Left lung (tissue), 4 donors: ENCODE measurements at regions not wholly inside any gene's neighbourhood (a gene's known extent, or its start where the extent isn't known, plus 50 kb on each side); places are given as distances from the start of the nearest gene placed in this dataset.

Source experiments
- ATAC-seq: fragments of 200-7000 bp; cut with Tn5 transposase; one replicate; pipeline ENCODE4 v1.9.1; 2020; ENCODE audit warnings: moderate library complexity
- DNase-seq, 4 donors: peaks; one replicate each; pipeline ENCODE4 v3.0.0-alpha.2; 2013 to 2020
- H3K27ac ChIP-seq, 2 donors: fragments of 200-600 bp; sonication (generic) in 1 of 2; one replicate each; pipeline versions ENCODE4 v1.5.0 to v1.8.0; 2020 to 2021
- H3K27me3 ChIP-seq, 2 donors: fragments of 200-600 bp; sonication (generic) in 1 of 2; one replicate each; pipeline versions ENCODE4 v1.5.0 to v1.8.0; 2020 to 2021
- H3K36me3 ChIP-seq, 2 donors: fragments of 200-600 bp; sonication (generic) in 1 of 2; one replicate each; pipeline versions ENCODE4 v1.5.0 to v1.8.0; 2020 to 2021
- H3K4me1 ChIP-seq, 2 donors: fragments of 200-600 bp; one replicate each; pipeline ENCODE4 v1.8.0; 2021
- H3K4me3 ChIP-seq, 2 donors: fragments of 200-600 bp; sonication (generic) in 1 of 2; one replicate each; pipeline versions ENCODE4 v1.5.0 to v1.8.0; 2020 to 2021; ENCODE audit warnings: mild to moderate bottlenecking in 1 of 2
- H3K9me3 ChIP-seq, 2 donors: fragments of 200-600 bp; sonication (generic) in 1 of 2; one replicate each; pipeline versions ENCODE4 v1.5.0 to v1.8.0; 2020 to 2021
- intact Hi-C, 2 donors: fragments of 100-400 bp; cut with DNase I; formaldehyde crosslinking; loops; one replicate each; pipeline versions ENCODE4 v1.11.2 to v1.14.2; 2022
- TF ChIP-seq, protein P1 (sequence below), 2 donors: fragments of 200-600 bp; sonication (generic) in 1 of 2; IDR thresholded peaks; one replicate each; pipeline versions ENCODE4 v1.5.0 to v1.8.0; 2021; ENCODE audit warnings: antibody characterized with exemption in 2 of 2
- donor health status: DM: no; HTN: yes; CAD: no.
- donor health status: DM: no; HTN: no; CAD: no.

DNA sequence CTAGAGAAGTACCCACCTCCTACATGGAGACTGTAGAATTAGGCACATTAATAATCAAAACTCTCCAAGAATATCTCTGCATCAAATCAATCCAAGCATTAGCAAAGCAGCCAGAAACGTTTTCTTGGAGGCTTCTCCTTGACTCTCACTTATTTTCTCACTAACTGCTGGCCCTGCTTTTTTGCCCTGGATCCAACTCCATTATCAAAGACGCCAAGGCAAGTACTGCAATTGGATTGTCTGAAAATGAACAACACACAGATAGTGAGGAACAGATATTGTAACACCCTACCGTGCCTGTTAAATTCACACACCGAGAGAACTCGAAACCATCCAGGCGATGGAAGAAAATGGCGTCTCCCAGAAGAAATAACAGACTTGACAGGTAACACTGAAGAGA, 256.2 kb upstream of the MDFIC2 start:
- H3K27ac ChIP-seq: no peak overlapping the region
- ATAC-seq (no peak), DNase-seq (no peak)
- TF ChIP-seq, protein P1, sequence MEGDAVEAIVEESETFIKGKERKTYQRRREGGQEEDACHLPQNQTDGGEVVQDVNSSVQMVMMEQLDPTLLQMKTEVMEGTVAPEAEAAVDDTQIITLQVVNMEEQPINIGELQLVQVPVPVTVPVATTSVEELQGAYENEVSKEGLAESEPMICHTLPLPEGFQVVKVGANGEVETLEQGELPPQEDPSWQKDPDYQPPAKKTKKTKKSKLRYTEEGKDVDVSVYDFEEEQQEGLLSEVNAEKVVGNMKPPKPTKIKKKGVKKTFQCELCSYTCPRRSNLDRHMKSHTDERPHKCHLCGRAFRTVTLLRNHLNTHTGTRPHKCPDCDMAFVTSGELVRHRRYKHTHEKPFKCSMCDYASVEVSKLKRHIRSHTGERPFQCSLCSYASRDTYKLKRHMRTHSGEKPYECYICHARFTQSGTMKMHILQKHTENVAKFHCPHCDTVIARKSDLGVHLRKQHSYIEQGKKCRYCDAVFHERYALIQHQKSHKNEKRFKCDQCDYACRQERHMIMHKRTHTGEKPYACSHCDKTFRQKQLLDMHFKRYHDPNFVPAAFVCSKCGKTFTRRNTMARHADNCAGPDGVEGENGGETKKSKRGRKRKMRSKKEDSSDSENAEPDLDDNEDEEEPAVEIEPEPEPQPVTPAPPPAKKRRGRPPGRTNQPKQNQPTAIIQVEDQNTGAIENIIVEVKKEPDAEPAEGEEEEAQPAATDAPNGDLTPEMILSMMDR (IDR thresholded peaks at IDR 0.05): no peak
- H3K4me3 ChIP-seq: no peak overlapping the region
- no peaks in the 10 kb centered on the region for H3K9me3 ChIP-seq
- intact Hi-C loops: no loop called here
- H3K4me1 ChIP-seq: no peaks in the 10 kb centered on the region
- no peaks in the 10 kb centered on the region for H3K36me3 ChIP-seq
- no peaks in the 10 kb centered on the region for H3K27me3 ChIP-seq

DNA sequence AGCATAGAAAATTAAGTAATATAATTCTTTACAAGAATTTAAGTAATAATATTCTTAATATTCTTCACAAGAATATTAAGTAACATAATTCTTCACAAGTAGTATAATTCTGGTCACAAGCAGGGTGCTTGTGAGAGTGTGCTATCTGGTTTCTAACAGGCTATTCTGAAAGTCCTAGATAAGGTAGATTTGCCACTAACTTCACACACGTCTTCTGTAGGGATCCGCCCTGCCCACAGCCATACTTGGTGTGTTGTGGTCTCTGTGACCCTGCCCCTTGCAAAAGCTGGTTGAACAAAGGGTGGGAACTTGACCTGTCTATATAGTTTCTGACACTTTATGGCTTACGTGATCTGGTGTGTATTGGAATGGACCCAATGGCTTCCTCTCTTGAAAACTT, 253.4 kb upstream of the MDFIC2 start:
- no peaks in the 10 kb centered on the region for H3K27me3 ChIP-seq
- H3K4me3 ChIP-seq: no peak overlapping the region
- H3K27ac ChIP-seq: no peak overlapping the region
- TF ChIP-seq, protein P1 (IDR thresholded peaks at IDR 0.05): no peak
- no peaks in the 10 kb centered on the region for H3K4me1 ChIP-seq
- DNase-seq: no peak
- no peaks in the 10 kb centered on the region for H3K9me3 ChIP-seq
- no peaks in the 10 kb centered on the region for H3K36me3 ChIP-seq
- intact Hi-C loops: no loop called here
- no peak for ATAC-seq

DNA sequence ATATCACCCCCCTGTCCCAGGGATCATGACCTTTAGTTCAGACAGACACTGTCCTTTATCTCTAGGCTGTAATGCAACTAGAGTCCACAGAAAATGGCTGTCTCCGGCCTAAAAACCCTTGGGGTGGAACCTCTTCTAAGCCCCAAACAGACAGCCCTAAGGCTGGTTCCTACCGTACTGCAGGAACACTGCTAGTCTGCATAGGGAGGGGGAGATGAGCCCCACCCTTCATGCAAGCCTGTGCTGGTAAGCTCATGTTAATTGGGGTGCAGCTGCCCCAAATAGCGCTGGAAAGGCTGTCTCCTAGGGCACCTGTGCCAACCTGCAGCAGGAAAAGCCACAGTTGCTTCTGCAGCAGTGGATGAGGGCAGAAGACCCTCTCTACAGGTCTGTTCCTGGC, 252.1 kb upstream of the MDFIC2 start:
- H3K36me3 ChIP-seq: no peaks in the 10 kb centered on the region
- no peak for ATAC-seq
- H3K27ac ChIP-seq: no peak overlapping the region
- DNase-seq: no peak
- no peak overlapping the region for H3K4me3 ChIP-seq
- intact Hi-C loops: no loop called here
- no peaks in the 10 kb centered on the region for H3K27me3 ChIP-seq
- TF ChIP-seq, protein P1 (IDR thresholded peaks at IDR 0.05): no peak
- H3K4me1 ChIP-seq: no peaks in the 10 kb centered on the region
- no peaks in the 10 kb centered on the region for H3K9me3 ChIP-seq

DNA sequence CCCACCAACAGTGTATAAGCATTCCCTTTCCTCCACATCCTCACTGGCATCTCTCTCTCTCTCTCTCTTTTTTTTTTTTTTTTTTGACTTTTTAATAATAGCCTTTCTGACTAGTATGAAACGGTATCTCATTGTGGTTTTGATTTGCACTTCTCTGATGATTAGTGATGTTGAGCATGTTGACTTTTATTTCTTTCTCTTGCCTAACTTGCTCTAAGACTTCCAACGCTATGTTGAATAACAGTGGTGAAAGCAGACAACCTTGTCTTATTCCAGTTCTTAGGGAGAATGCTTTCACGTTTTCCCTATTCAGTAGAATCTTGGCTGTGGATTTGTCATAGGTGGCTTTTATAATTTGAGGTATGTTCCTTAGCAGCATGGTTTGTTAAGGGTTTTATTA, 249.4 kb upstream of the MDFIC2 start:
- intact Hi-C loops: no loop called here
- H3K27me3 ChIP-seq: no peaks in the 10 kb centered on the region
- no peak overlapping the region for H3K4me3 ChIP-seq
- H3K9me3 ChIP-seq: no peaks in the 10 kb centered on the region
- ATAC-seq (no peak), DNase-seq (no peak)
- H3K36me3 ChIP-seq: no peaks in the 10 kb centered on the region
- TF ChIP-seq, protein P1 (IDR thresholded peaks at IDR 0.05): no peak
- no peaks in the 10 kb centered on the region for H3K4me1 ChIP-seq
- no peak overlapping the region for H3K27ac ChIP-seq

DNA sequence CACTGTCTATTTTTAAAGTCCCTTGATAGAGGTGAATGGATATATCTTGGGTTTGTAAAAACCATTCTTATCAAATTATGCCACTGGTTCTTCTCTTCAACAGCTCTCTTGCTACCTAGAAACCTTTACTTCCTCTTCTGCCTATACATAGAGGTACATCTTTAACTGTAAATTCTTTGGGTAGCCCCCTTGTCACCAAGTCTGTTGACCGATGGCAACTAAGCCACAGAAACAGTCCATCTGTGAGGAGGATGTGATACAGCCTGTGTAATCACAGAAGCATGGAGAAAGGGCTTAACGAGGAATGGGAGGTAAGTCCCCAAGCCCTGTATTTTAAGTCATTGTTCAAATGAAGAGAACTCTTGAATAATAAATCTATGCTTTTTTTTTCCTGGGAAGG, 246.5 kb upstream of the MDFIC2 start:
- Histone ChIP-seq H3K9me3 (no peaks in the 10 kb centered on the region), H3K4me1 (no peaks in the 10 kb centered on the region), H3K4me3 (no peak overlapping the region), H3K27me3 (no peaks in the 10 kb centered on the region), H3K36me3 (no peaks in the 10 kb centered on the region), H3K27ac (no peak overlapping the region)
- TF ChIP-seq, protein P1 (IDR thresholded peaks at IDR 0.05): no peak
- ATAC-seq (no peak), DNase-seq (no peak)
- intact Hi-C loops: no loop called here
